ENCODE measurements at regions not wholly inside any gene's neighbourhood (a gene's known extent, or its start where the extent isn't known, plus 50 kb on each side); places are given as distances from the start of the nearest gene placed in this dataset.
A peak's percentile ranks its signal among the peaks of the same experiment; 100 is the strongest.

DNA sequence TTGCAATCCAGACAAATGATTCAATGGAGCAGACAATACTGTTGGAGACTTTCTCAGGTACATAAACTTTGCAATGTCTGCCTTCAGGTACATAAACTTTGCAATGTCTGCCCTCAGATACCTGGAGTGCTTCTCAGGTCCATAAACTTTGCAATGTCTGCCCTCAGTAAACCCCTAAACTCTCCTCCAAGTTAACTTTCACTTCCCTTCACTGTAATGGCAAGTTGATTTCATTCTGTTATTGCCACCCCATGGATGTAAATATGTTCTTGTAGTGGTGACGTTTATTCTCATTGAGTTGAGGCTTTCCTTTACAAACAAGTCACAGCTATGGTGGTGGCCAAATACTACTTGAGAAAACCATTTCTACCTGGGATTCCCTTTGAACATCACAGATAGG is 338.8 kb downstream of the EPM2A start:
- no peak for TF ChIP-seq CTCF (conservative IDR thresholded peaks at IDR 0.05; ENCODE audit: low read depth, low read length)
- Histone ChIP-seq H3K27ac (no peak overlapping the region), H3K4me1 (ENCODE audit: low read depth, poor library complexity, severe bottlenecking) (peaks cover 15% of the 10 kb centered on the region), H3K9ac (no peak overlapping the region), H3K4me2 (no peak overlapping the region), H2AFZ (ENCODE audit: low read depth) (no peak overlapping the region), H3K79me2 (ENCODE audit: insufficient read depth, low read depth) (no peaks in the 10 kb centered on the region), H3K27me3 (ENCODE audit: insufficient read depth, low read depth) (no peaks in the 10 kb centered on the region), H3K4me3 (IDR thresholded peaks at IDR 0.05; ENCODE audit: insufficient read depth, low read depth, low read length) (no peak overlapping the region), H4K20me1 (ENCODE audit: insufficient read depth) (no peaks in the 10 kb centered on the region), H3K36me3 (ENCODE audit: insufficient read depth) (no peaks in the 10 kb centered on the region)

DNA sequence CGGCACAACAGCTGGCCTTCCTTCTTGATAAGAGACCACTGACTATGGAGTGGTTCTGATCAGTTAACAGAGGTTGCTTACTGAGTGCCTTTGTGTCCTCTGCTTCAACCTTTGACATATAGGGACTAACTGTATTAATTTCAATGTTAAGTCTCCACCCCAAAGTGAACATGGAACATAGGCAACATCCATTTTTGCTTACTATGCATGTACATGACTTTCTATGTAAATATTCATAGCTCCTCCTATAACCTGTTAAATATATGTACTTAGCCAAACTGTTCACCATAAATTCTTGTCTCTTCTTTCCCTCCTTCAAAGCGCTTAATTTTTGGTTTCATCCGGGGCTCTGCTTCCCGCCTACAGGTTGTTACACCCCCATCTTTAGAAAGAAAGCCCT is 334.8 kb downstream of the EPM2A start:
- no peaks in the 10 kb centered on the region for H3K36me3 ChIP-seq (ENCODE audit: insufficient read depth)
- H3K4me3 ChIP-seq (IDR thresholded peaks at IDR 0.05; ENCODE audit: insufficient read depth, low read depth, low read length): no peak overlapping the region
- peak overlapping the region; percentile 33 for H3K4me2 ChIP-seq
- no peaks in the 10 kb centered on the region for H3K79me2 ChIP-seq (ENCODE audit: insufficient read depth, low read depth)
- TF ChIP-seq CTCF (conservative IDR thresholded peaks at IDR 0.05; ENCODE audit: low read depth, low read length): no peak
- H3K9ac ChIP-seq: no peak overlapping the region
- no peak overlapping the region for H2AFZ ChIP-seq (ENCODE audit: low read depth)
- H3K27me3 ChIP-seq (ENCODE audit: insufficient read depth, low read depth): no peaks in the 10 kb centered on the region
- no peak overlapping the region for H3K27ac ChIP-seq
- H3K4me1 ChIP-seq (ENCODE audit: low read depth, poor library complexity, severe bottlenecking): peaks cover 15% of the 10 kb centered on the region
- no peaks in the 10 kb centered on the region for H4K20me1 ChIP-seq (ENCODE audit: insufficient read depth)

GRCh38 chr6:145405006-145405551 is 330.2 kb downstream of the EPM2A start:
- Histone ChIP-seq H3K27ac (no peak overlapping the region), H3K36me3 (ENCODE audit: insufficient read depth) (no peaks in the 10 kb centered on the region), H3K9ac (no peak overlapping the region), H3K4me3 (IDR thresholded peaks at IDR 0.05; ENCODE audit: insufficient read depth, low read depth, low read length) (no peak overlapping the region), H3K4me2 (no peak overlapping the region), H2AFZ (ENCODE audit: low read depth) (no peak overlapping the region), H4K20me1 (ENCODE audit: insufficient read depth) (no peaks in the 10 kb centered on the region), H3K4me1 (ENCODE audit: low read depth, poor library complexity, severe bottlenecking) (peaks cover 8% of the 10 kb centered on the region), H3K27me3 (ENCODE audit: insufficient read depth, low read depth) (no peaks in the 10 kb centered on the region), H3K79me2 (ENCODE audit: insufficient read depth, low read depth) (no peaks in the 10 kb centered on the region)
- TF ChIP-seq CTCF (conservative IDR thresholded peaks at IDR 0.05; ENCODE audit: low read depth, low read length): no peak

DNA sequence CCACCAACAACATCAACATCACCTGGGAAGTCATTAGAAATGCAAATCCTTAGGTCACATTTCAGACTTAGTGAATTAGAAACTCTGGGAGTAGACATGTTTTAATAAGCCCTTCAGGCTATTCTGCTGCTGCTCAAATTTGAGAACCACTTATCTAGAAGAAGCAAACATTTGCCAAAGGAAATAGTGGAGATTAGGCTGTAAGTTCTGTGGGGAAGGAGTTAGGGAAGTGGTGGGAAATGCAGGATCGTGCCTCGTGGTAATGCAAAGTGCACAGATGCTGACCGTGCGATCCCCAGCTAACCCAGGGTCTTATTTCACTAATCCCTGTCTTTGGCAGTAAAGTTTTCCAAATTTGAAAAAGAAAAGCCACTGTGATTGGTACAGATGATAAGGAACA is 328.5 kb downstream of the EPM2A start:
- no peaks in the 10 kb centered on the region for H3K4me1 ChIP-seq (ENCODE audit: low read depth, poor library complexity, severe bottlenecking)
- no peaks in the 10 kb centered on the region for H3K36me3 ChIP-seq (ENCODE audit: insufficient read depth)
- no peaks in the 10 kb centered on the region for H3K79me2 ChIP-seq (ENCODE audit: insufficient read depth, low read depth)
- H3K27me3 ChIP-seq (ENCODE audit: insufficient read depth, low read depth): no peaks in the 10 kb centered on the region
- H2AFZ ChIP-seq (ENCODE audit: low read depth): no peak overlapping the region
- no peak overlapping the region for H3K9ac ChIP-seq
- no peak for TF ChIP-seq CTCF (conservative IDR thresholded peaks at IDR 0.05; ENCODE audit: low read depth, low read length)
- no peaks in the 10 kb centered on the region for H4K20me1 ChIP-seq (ENCODE audit: insufficient read depth)
- H3K4me3 ChIP-seq (IDR thresholded peaks at IDR 0.05; ENCODE audit: insufficient read depth, low read depth, low read length): no peak overlapping the region
- no peak overlapping the region for H3K4me2 ChIP-seq
- H3K27ac ChIP-seq: no peak overlapping the region

All from KMS-11 (cell line).